Lung (tissue), 11 donors: ENCODE measurements at regions not wholly inside any gene's neighbourhood (a gene's known extent, or its start where the extent isn't known, plus 50 kb on each side); places are given as distances from the start of the nearest gene placed in this dataset.

Experiments used
- ATAC-seq: fragments of 200-7000 bp; cut with Tn5 transposase; one replicate; pipeline ENCODE4 v1.9.1; 2020; ENCODE audit warnings: moderate number of reproducible peaks; ENCODE audit not compliant: insufficient read depth, low FRiP score
- DNase-seq, 3 donors: peaks; one replicate each; pipeline ENCODE4 v3.0.0-alpha.2; 2013 to 2017
- H3K27ac ChIP-seq, 2 donors: one replicate each; pipeline ENCODE4 v1.5.1; 2013; ENCODE audit warnings: mild to moderate bottlenecking in 2 of 2, moderate library complexity in 2 of 2, control low read depth in 1 of 2, inconsistent platforms in 1 of 2, low read depth in 1 of 2, low read length in 1 of 2
- H3K27me3 ChIP-seq, 3 donors: one replicate each; pipeline ENCODE4 v1.5.1; 2013; ENCODE audit warnings: low read length in 2 of 3; ENCODE audit not compliant: control insufficient read depth in 3 of 3, insufficient read depth in 3 of 3
- H3K36me3 ChIP-seq, 4 donors: one replicate each; pipeline ENCODE4 v1.5.1; 2013; ENCODE audit warnings: low read length in 4 of 4, mild to moderate bottlenecking in 1 of 4, moderate library complexity in 1 of 4; ENCODE audit not compliant: control insufficient read depth in 4 of 4, insufficient read depth in 4 of 4
- H3K4me1 ChIP-seq, 5 donors: one replicate each; pipeline ENCODE4 v1.5.1; 2013; ENCODE audit warnings: low read length in 5 of 5, mild to moderate bottlenecking in 2 of 5, moderate library complexity in 1 of 5; ENCODE audit not compliant: control insufficient read depth in 5 of 5, insufficient read depth in 5 of 5
- H3K4me3 ChIP-seq: one replicate; pipeline ENCODE4 v1.5.1; 2013; ENCODE audit warnings: mild to moderate bottlenecking, control low read depth, moderate library complexity
- H3K9ac ChIP-seq, 2 donors: one replicate each; pipeline ENCODE4 v1.5.1; 2013; ENCODE audit warnings: low read length in 2 of 2, control low read depth in 1 of 2; ENCODE audit not compliant: insufficient read depth in 1 of 2
- H3K9me3 ChIP-seq, 4 donors: one replicate each; pipeline ENCODE4 v1.5.1; 2013; ENCODE audit warnings: low read length in 3 of 4, mild to moderate bottlenecking in 1 of 4, moderate library complexity in 1 of 4; ENCODE audit not compliant: control insufficient read depth in 4 of 4, insufficient read depth in 3 of 4
- CTCF ChIP-seq: IDR thresholded peaks from 2 replicates; pipeline ENCODE4 v1.5.1; 2012; ENCODE audit warnings: mild to moderate bottlenecking; ENCODE audit errors: control extremely low read depth, extremely low read depth
- WGBS, 2 donors: extraction: QIAGEN DNeasy Blood & Tissue Kit; methylation state at CpG; one replicate each; pipeline ENCODE4 v1.1.7; 2013; 5-methylcytosine and 5-hydroxymethylcytosine counted together
- donor health status: control.
- donor health status: control.
- donor health status: Bipolar disorder and iron deficiency.
- donor health status: healthy.
- donor health status: DM: yes; HTN: yes; CAD: no.

GRCh38 chr18:38899252-38899651 is 1333.7 kb upstream of the CELF4 start:
- TF ChIP-seq CTCF, result no peak
- H3K4me1 ChIP-seq, result peaks cover 0 to 4% (median 0%) of the 10 kb centered on the region in 5 donors
- peaks cover 0 to 4% (median 0%) of the 10 kb centered on the region in 4 donors for H3K9me3 ChIP-seq
- no peak for ATAC-seq
- no peak for DNase-seq
- no peaks in the 10 kb centered on the region for H3K27me3 ChIP-seq
- H3K27ac ChIP-seq, result no peak overlapping the region
- no peak overlapping the region for H3K4me3 ChIP-seq
- H3K9ac ChIP-seq, result no peak overlapping the region
- H3K36me3 ChIP-seq, result no peaks in the 10 kb centered on the region
- WGBS, 2 donors, result 80 to 90% methylated on average over 2 of the region's 2 CpGs

DNA sequence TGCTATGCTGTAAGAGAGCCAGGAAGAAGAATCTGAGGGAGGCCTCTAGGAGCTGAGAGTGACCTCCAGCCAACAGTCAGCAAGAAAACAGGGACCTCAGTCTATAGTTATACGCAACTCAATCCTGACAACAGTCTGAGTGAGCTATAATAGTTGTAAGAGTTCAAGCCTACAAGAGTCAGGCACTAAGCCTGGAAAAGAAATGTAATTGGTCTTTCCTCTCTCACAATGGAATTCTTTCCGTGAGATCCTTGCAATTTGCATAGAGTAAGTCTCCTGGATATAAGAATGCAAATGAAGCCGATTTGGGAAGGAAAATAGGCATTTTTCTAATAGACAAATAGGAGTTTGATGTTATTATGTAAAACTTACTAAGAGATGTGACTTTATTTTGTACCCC is 1332.6 kb upstream of the CELF4 start:
- Histone ChIP-seq H3K9ac (no peak overlapping the region), H3K4me3 (no peak overlapping the region), H3K27me3 (no peaks in the 10 kb centered on the region), H3K9me3 (peaks cover 0 to 4% (median 0%) of the 10 kb centered on the region in 4 donors), H3K4me1 (peaks cover 0 to 4% (median 0%) of the 10 kb centered on the region in 5 donors), H3K27ac (no peak overlapping the region), H3K36me3 (no peaks in the 10 kb centered on the region)
- 90 to 93% methylated on average over 3 of the region's 3 CpGs for WGBS, 2 donors
- no peak for TF ChIP-seq CTCF
- no peak for ATAC-seq
- no peak for DNase-seq

GRCh38 chr18:38895560-38895959 is 1330.0 kb upstream of the CELF4 start:
- peaks cover 0 to 8% (median 4%) of the 10 kb centered on the region in 5 donors for H3K4me1 ChIP-seq
- TF ChIP-seq CTCF, result no peak
- no peak overlapping the region for H3K27ac ChIP-seq
- peak; percentile 44 to 75 (median 71) for DNase-seq
- H3K9ac ChIP-seq, result no peak overlapping the region
- H3K9me3 ChIP-seq, result peaks cover 0 to 2% (median 0%) of the 10 kb centered on the region in 4 donors
- 38 to 71% methylated on average over 2 of the region's 2 CpGs for WGBS, 2 donors
- H3K27me3 ChIP-seq, result no peaks in the 10 kb centered on the region
- no peaks in the 10 kb centered on the region for H3K36me3 ChIP-seq
- no peak for ATAC-seq
- H3K4me3 ChIP-seq, result no peak overlapping the region

GRCh38 chr18:38887671-38888020 is 1322.0 kb upstream of the CELF4 start:
- H3K27ac ChIP-seq, result no peak overlapping the region
- H3K36me3 ChIP-seq, result no peaks in the 10 kb centered on the region
- no peak for ATAC-seq
- DNase-seq, result no peak
- no peak overlapping the region for H3K9ac ChIP-seq
- WGBS, 2 donors, result 84 to 85% methylated on average over 2 of the region's 2 CpGs
- peaks cover 0 to 8% (median 4%) of the 10 kb centered on the region in 5 donors for H3K4me1 ChIP-seq
- peaks cover 0 to 2% (median 0%) of the 10 kb centered on the region in 4 donors for H3K9me3 ChIP-seq
- H3K27me3 ChIP-seq, result no peaks in the 10 kb centered on the region
- no peak for TF ChIP-seq CTCF
- no peak overlapping the region for H3K4me3 ChIP-seq
